IPS-20b (cell line): ENCODE measurements at regions not wholly inside any gene's neighbourhood (a gene's known extent, or its start where the extent isn't known, plus 50 kb on each side); places are given as distances from the start of the nearest gene placed in this dataset.
"Not testable (repeated sequence)": the region's sequence is repeated elsewhere in the genome, so short reads cannot be mapped to it uniquely, and the experiment has no call there.

Source experiments
- H3K27ac ChIP-seq: one replicate; pipeline ENCODE4 v1.5.1; 2013; ENCODE audit warnings: low read length
- H3K27me3 ChIP-seq: 2 replicates; pipeline ENCODE4 v1.6.1; 2013; ENCODE audit warnings: mild to moderate bottlenecking, low read length, inconsistent platforms; ENCODE audit not compliant: insufficient read depth
- H3K36me3 ChIP-seq: 2 replicates; pipeline ENCODE4 v1.6.1; 2013; ENCODE audit warnings: low read depth, mild to moderate bottlenecking, inconsistent platforms, low read length, moderate library complexity; ENCODE audit not compliant: insufficient read depth
- H3K4me1 ChIP-seq: 2 replicates; pipeline ENCODE4 v1.6.1; 2013; ENCODE audit warnings: mild to moderate bottlenecking, control low read depth, inconsistent platforms, low read length, moderate library complexity; ENCODE audit not compliant: insufficient read depth
- H3K4me3 ChIP-seq: 2 replicates; pipeline ENCODE4 v1.5.1; 2013; ENCODE audit warnings: mild to moderate bottlenecking, low read length, inconsistent platforms
- H3K9ac ChIP-seq: 2 replicates; pipeline ENCODE4 v1.6.1; 2013; ENCODE audit warnings: low read depth, mild to moderate bottlenecking, inconsistent platforms, low read length, moderate library complexity
- H3K9me3 ChIP-seq: 2 replicates; pipeline ENCODE4 v1.6.1; 2013; ENCODE audit warnings: mild to moderate bottlenecking, low read depth, low read length, inconsistent platforms; ENCODE audit not compliant: insufficient read depth

DNA sequence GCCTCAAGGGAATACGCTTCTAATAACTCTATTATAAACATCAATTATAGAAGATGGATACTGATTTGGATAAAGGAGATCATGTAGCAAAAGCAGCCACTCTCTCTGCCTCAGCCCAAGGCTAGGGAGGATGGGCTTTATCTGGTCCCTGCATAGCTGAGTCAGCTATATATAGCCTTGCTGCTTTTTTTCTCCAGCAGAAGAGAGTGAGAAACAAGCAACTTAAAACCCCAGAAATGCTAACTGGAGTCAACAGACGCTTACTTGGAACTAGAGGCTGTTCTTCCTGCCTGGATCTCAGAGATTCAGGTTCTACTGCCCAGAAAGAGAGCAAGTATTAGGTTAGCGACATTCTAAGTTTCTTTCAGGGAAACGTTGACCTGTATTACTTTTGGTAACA, 426.7 kb upstream of the KLHL29 start:
- Histone ChIP-seq H3K27me3 (no peaks in the 10 kb centered on the region), H3K36me3 (no peaks in the 10 kb centered on the region), H3K9me3 (no peaks in the 10 kb centered on the region), H3K27ac (no peak overlapping the region), H3K4me3 (no peak overlapping the region), H3K9ac (no peak overlapping the region), H3K4me1 (no peaks in the 10 kb centered on the region)

- Histone ChIP-seq H3K4me1 (peaks cover 9% of the 10 kb centered on the region; the same call in 1 of the 2 replicates), H3K9ac (no peak overlapping the region), H3K27me3 (no peaks in the 10 kb centered on the region), H3K36me3 (no peaks in the 10 kb centered on the region), H3K9me3 (peaks cover 5% of the 10 kb centered on the region), H3K27ac (no peak overlapping the region), H3K4me3 (no peak overlapping the region)
These were observed 417.2 kb upstream of the KLHL29 start for GRCh38 chr2:22967756-22968155.

DNA sequence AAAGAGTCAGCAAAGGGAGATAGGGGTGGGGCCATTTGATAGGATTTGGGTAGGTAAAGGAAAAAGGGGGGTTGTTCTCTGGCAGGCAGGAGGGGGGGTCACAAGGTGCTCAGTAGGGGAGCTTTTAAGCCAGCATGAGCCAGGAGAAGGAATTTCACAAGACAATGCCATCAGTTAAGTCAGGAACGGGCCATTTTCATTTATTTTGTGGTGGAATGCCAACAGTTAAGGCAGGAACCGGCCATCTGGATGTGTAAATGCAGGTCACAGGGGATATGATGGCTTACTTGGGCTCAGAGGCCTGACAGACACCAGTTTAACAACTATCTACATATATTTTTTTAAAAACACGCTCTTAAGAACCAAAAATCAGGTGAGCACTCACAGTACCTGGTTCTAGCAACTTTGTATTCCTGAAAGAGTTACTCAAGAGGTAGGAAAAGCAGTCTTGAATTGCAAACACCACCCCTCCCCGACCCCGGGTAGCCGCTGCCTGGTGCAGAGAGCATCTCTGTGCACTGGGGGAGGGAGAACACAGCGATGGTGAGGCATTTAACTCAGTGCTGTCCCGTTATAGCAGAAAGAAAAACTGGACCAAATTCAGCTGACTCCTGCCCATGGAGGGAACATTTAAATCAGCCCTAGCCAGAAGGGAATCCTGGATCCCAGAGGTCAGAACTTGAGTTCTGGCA, 414.5 kb upstream of the KLHL29 start:
- Histone ChIP-seq H3K4me3 (no peak overlapping the region), H3K27ac (no peak overlapping the region), H3K9ac (no peak overlapping the region)

DNA sequence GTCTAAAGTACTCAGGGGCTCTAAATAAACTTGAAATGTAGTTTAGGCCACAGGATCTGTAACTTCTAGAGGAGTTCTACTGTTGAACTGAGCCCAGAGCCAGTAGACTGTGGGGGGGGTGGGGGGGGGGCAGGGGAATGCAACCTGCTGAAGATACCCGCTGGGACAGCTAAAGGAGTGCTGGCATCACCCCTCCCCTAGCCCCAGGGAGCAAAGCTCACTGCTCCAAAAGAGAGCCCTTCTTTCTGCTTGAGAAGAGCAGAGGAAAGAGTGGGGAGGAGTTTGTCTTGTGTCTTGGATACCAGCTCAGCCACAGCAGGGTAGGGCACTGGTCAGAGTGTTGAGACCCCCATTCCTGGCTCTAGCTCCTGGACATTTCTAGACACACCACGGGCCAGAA, 414.0 kb upstream of the KLHL29 start:
- H3K27ac ChIP-seq: no peak overlapping the region
- H3K9me3 ChIP-seq: no peaks in the 10 kb centered on the region; the same call in none of the 2 replicates
- H3K36me3 ChIP-seq: no peaks in the 10 kb centered on the region
- H3K4me3 ChIP-seq: no peak overlapping the region
- no peaks in the 10 kb centered on the region for H3K27me3 ChIP-seq
- H3K9ac ChIP-seq: no peak overlapping the region
- peaks cover 9% of the 10 kb centered on the region; the same call in 1 of the 2 replicates for H3K4me1 ChIP-seq

More for the DNA sequence above, 414.5 kb upstream of the KLHL29 start:
- Histone ChIP-seq H3K9me3 (peaks cover 5% of the 10 kb centered on the region), H3K36me3 (no peaks in the 10 kb centered on the region), H3K4me1 (peaks cover 9% of the 10 kb centered on the region; the same call in 1 of the 2 replicates), H3K27me3 (no peaks in the 10 kb centered on the region)

DNA sequence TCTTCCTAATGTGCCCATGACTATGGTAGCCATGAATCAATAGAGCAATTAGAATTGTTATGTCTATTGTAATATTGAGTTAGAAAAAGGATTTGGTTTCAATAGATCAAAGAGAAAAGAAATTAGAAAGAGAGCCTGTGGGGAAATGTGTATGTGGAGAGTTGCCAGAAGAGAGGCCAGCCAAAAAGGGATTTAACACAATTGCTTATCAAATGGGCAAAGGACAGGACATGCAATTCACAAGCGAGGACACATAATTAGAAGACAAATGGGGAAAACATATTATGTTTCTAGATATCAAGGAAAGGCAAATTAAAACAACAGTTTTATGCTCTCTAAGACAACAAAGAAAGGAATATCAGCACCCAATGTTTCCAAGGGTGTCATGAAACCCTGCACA, 403.2 kb upstream of the KLHL29 start:
- no peak overlapping the region for H3K9ac ChIP-seq
- H3K4me3 ChIP-seq: no peak overlapping the region
- no peaks in the 10 kb centered on the region for H3K36me3 ChIP-seq
- no peaks in the 10 kb centered on the region for H3K4me1 ChIP-seq
- H3K27me3 ChIP-seq: no peaks in the 10 kb centered on the region
- H3K27ac ChIP-seq: no peak overlapping the region
- no peaks in the 10 kb centered on the region for H3K9me3 ChIP-seq

- H3K9ac ChIP-seq, H3K36me3 ChIP-seq, H3K4me3 ChIP-seq, H3K27ac ChIP-seq, H3K9me3 ChIP-seq, H3K4me1 ChIP-seq, H3K27me3 ChIP-seq: not testable (repeated sequence)
These were observed 400.8 kb upstream of the KLHL29 start for GRCh38 chr2:22984152-22984551.

GRCh38 chr2:22990246-22990645, 394.7 kb upstream of the KLHL29 start:
- Histone ChIP-seq H3K9ac (no peak overlapping the region), H3K4me1 (no peaks in the 10 kb centered on the region), H3K27ac (no peak overlapping the region), H3K4me3 (no peak overlapping the region), H3K36me3 (no peaks in the 10 kb centered on the region), H3K27me3 (no peaks in the 10 kb centered on the region), H3K9me3 (no peaks in the 10 kb centered on the region)

DNA sequence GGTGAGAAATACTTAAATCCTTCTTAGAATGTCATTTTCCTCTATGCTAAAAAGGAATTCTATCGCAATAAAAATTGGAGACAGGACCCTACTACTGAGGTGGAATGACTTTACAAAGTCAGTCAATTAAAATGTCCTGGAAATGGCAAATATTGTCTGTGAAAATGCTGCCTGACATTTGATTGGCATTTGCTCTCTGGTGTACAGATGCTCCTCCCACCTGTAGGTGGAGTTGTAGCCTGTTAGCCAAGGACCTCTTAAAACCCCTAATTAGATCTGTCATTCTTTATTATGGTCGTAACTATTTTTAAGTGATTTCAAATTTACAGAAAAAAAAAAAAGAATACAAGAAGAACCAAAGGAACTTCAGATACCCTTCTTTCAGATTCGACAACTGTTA, 393.1 kb upstream of the KLHL29 start:
- Histone ChIP-seq H3K9me3 (no peaks in the 10 kb centered on the region), H3K27me3 (no peaks in the 10 kb centered on the region), H3K36me3 (no peaks in the 10 kb centered on the region), H3K9ac (no peak overlapping the region), H3K4me1 (no peaks in the 10 kb centered on the region), H3K27ac (no peak overlapping the region), H3K4me3 (no peak overlapping the region)

DNA sequence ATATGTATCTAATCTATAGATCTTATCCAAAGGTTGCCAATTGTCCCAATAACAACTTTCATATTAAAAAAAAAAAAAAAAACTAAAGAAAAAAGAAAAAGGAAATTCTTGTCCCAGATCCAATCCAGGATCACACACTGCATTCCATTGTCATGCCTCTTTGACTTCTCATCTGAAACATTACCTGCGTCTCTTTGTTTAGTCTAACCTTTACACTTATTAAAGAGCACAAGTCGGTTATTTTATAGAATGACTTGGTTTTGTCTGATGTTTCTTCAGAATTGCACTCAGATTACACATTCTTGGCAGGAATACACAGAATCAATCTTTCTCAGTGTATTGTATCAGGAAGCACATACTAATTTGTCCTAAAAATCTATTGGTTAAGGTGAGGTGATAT, 392.5 kb upstream of the KLHL29 start:
- no peaks in the 10 kb centered on the region for H3K9me3 ChIP-seq
- no peak overlapping the region for H3K27ac ChIP-seq
- H3K4me3 ChIP-seq: no peak overlapping the region
- no peaks in the 10 kb centered on the region for H3K4me1 ChIP-seq
- H3K36me3 ChIP-seq: no peaks in the 10 kb centered on the region
- H3K27me3 ChIP-seq: no peaks in the 10 kb centered on the region
- no peak overlapping the region for H3K9ac ChIP-seq

GRCh38 chr2:22993250-22993649, 391.7 kb upstream of the KLHL29 start:
- no peaks in the 10 kb centered on the region for H3K4me1 ChIP-seq
- H3K36me3 ChIP-seq: no peaks in the 10 kb centered on the region
- no peak overlapping the region for H3K4me3 ChIP-seq
- H3K27me3 ChIP-seq: no peaks in the 10 kb centered on the region
- no peak overlapping the region for H3K9ac ChIP-seq
- H3K27ac ChIP-seq: no peak overlapping the region
- H3K9me3 ChIP-seq: no peaks in the 10 kb centered on the region

GRCh38 chr2:22995576-22995975, 389.4 kb upstream of the KLHL29 start:
- Histone ChIP-seq H3K4me1 (no peaks in the 10 kb centered on the region), H3K9ac (no peak overlapping the region), H3K9me3 (no peaks in the 10 kb centered on the region), H3K27me3 (no peaks in the 10 kb centered on the region), H3K27ac (no peak overlapping the region), H3K36me3 (no peaks in the 10 kb centered on the region), H3K4me3 (no peak overlapping the region)

GRCh38 chr2:22996911-22997310, 388.1 kb upstream of the KLHL29 start:
- H3K27ac ChIP-seq: no peak overlapping the region
- no peak overlapping the region for H3K4me3 ChIP-seq
- no peaks in the 10 kb centered on the region for H3K36me3 ChIP-seq
- no peaks in the 10 kb centered on the region for H3K27me3 ChIP-seq
- no peak overlapping the region for H3K9ac ChIP-seq
- no peaks in the 10 kb centered on the region for H3K9me3 ChIP-seq
- H3K4me1 ChIP-seq: no peaks in the 10 kb centered on the region
